ENCODE measurements at regions not wholly inside any gene's neighbourhood (a gene's known extent, or its start where the extent isn't known, plus 50 kb on each side); places are given as distances from the start of the nearest gene placed in this dataset.
"Not testable (repeated sequence)": the region's sequence is repeated elsewhere in the genome, so short reads cannot be mapped to it uniquely, and the experiment has no call there.

DNA sequence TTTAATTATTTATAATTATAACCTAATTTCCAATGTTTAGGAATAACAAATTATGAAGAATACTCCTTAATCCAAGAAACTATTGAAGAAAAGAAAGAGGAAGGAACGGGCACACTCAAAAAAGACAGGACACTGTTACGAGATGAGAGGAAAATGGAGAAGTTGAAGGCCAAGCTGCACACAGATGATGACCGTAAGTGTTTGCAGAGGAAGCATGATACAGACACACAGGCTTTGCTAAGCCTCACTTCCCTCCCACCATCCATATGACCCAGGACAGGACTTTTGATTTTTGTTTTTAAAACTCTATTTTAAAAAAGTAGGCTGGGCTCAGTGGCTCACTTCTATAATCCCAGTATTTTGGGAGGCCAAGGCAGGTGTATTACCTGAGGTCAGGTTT is 389.4 kb upstream of the TPM1 start:
- peak in 1 of 2 donors; percentile 17 for DNase-seq

DNA sequence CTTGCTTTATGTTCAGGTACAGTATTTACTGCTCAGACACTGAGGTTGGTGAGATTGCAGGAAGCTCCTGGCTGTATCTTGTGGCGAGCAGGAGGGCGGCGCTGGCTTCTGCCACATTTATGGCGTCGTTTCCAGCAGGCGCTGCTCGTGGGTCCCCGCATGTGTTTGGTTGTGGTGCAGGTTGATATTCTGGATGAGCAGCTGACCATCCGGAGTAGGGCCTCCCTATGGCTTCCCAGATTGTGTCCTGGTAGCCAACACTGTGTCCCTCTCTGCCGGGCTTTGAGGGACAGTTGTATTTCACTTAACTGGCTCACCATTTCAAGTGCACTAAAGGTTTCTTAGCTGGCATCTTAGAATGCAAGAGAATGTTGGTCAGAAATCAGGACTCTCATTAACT is 386.5 kb upstream of the TPM1 start:
- no peak for DNase-seq

DNA sequence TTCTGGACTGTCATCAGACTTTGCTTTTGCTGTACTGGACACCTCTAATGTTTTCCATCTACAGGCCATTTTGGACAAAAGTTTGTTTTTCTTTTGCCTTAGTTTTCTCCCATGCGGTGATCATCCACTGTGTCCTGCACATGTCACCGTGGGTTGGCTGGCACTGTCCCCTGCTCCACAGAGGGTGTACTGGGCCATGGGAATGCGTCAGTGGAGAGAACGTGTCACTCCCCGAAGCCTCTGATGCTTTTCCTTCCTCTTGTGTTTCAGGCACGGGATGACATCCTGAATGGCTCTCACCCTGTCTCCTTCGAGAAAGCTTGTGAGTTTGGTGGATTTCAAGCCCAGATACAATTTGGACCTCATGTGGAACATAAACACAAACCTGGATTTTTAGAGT is 385.0 kb upstream of the TPM1 start:
- not testable (repeated sequence) for DNase-seq

DNA sequence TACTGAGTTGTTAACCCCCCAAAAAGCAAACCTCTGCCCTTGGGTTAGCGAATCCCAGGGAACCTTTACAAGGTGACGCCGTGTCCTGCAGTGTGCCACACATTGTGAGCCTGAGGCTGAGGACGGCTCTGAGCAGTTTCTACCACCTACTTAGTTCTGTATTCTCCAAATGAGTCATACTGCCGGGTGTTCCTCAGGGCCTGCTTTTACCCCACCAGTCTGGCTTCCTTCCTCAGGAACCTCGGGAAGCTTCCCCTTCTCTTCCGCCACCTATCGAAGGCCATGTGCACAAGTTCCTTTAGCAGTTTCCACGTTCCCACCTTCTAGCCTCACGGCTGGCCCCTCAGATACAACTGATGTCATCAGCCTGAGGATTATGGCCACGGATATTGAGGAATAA is 384.0 kb upstream of the TPM1 start:
- peak in 1 of 2 donors; percentile 45 for DNase-seq

DNA sequence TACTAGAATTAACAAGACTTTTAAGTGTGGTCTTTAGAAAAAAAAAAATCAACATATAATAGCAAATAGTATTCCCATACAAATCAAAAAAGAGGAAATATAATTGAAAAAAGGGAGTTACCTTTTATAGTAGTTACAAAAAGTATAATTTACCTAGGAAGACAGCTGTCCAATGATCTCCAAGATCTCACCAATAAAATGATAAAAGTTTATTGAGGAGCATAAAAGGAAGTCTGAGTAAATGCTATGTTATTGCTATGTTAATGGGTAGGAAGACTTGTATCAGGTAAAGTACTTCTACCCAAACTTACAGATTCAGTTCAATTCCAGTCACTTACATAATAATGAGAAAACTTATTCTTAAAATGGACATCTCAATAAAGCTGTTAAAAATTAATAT is 379.0 kb upstream of the TPM1 start:
- no peak for DNase-seq

DNA sequence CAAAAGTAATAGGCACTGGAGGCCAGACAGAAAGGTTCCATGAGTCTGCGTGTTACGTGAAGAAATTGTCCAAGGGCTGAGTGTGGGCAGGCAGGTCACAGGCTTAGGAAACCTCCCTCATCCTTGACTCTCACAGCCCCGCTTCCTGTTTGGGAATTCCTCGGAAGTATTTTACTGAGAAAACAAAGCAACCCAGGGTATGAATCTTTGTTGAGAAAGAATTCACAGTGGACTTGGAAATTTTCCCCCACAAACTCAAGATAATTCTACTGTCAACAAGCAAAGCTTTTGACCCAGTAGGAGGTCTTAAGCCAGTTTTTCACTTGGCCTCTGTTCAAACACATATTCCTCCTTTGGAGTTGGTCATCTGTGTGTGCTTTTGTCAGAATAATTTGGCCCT is 377.1 kb upstream of the TPM1 start:
- no peak for DNase-seq

DNA sequence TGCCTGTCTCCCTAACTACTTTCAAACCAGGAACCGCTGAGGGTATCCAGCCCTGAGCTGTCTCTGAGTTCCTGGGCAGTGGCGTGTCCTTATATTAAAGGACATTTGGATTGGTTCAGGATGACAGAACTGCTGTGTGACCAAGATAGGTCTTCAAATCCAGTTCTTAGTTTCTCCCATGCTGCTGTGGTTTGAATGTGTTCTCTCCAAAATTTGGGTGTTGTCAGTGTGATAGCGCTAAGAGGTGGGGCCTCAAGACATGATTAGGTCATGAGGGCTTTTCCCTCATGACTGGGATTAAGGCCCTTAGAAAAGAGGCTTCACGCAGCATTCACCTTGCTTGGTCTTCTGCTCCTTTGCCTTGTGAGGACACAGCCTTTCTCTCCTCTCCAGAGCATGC is 376.5 kb upstream of the TPM1 start:
- DNase-seq, result no peak

DNA sequence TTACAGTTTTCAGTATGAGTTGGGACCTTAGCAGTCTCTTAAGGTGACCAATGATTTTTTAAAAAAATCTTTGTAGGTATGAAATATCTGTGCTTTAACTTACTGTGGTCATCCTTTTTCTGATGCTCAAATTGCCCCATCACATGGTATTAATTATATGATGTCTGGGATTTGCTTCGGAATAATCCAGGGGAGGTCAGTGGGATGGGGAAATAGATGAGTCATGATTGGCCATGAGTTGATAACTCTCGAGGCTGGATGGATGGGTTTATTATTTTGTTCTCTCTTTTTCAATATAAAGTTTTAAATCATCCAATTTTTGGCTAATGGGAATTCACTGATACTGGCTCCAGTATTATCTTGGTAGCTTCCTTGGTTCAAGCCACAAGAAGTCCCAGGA is 370.3 kb upstream of the TPM1 start:
- no peak for DNase-seq

DNA sequence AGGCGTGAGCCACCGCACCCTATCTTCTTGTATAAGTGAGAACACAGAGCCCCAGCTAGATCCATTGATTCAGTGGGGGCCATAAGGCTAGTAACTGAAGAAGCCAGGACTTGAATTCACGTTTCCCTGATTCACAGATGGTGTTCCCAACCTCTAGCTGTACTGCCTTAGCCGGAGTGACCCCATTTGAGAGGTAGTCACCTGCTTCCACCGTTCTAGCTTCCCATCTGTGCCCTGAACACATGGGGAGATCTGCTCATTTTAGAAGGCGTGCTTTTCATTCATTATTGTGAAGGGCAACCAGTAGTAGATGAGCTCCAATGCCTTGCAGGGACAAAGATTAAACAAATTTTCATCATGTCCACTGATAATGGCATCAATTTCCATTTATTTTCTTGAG is 365.7 kb upstream of the TPM1 start:
- no peak for DNase-seq

DNA sequence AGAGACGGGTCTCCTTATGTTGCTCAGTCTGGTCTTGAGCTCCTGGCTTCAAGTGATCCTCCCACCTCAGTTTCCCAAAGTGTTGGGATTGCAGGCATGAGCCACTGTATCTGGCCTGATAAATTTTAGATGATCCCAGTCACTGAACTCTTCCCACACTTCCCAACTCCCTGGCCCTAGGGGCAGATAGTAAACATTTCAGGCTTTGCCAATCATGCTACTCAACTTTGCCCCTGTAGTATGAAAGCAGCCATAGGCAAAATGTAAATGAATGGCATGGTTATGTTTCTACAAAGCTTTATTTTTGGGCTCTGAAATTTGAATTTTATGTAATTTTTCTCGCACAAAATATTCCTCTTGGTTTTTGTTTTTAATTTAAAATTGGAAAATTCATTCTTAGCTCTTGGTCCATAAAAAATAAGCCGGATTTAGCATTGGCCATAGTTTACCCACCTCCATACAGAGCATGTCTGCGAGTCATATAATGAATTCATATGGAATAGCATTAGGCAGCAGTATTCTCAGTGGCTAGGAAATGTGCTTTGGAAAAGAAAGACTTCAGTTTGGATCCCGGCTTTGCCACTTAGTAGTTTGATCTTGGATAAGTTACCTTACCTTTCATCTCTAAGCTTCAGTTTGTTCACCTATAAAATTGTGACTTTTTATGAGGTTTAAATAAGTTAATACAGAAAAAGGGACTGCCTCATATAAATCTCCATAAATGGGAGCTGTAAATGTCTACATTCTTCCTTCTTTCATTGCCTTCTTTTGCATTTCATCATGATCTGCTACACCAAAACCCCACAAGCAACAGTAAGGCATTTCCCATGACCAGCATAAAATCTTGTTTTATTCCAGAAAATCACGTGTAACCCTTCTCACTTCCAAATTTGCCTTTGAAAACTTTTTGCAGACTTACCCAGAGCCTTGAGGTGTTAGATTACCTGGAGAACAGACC is 360.3 kb upstream of the TPM1 start:
- no peak for DNase-seq

DNA sequence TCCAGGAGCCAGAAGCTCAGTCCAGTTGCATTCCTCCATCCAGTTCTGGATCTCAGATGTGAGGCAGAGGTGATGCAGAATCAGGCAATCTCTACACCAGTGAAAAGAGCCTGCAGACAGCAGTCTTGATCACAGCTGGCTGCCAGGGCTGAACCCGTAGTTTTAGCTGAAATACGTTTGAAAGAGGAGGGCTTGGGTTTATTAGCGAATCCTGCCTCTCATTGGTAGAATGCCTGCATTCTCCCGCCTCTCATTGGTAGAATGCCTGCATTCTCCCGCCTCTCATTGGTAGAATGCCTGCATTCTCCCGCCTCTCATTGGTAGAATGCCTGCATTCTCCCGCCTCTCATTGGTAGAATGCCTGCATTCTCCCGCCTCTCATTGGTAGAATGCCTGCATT is 359.4 kb upstream of the TPM1 start:
- not testable (repeated sequence) for DNase-seq

DNA sequence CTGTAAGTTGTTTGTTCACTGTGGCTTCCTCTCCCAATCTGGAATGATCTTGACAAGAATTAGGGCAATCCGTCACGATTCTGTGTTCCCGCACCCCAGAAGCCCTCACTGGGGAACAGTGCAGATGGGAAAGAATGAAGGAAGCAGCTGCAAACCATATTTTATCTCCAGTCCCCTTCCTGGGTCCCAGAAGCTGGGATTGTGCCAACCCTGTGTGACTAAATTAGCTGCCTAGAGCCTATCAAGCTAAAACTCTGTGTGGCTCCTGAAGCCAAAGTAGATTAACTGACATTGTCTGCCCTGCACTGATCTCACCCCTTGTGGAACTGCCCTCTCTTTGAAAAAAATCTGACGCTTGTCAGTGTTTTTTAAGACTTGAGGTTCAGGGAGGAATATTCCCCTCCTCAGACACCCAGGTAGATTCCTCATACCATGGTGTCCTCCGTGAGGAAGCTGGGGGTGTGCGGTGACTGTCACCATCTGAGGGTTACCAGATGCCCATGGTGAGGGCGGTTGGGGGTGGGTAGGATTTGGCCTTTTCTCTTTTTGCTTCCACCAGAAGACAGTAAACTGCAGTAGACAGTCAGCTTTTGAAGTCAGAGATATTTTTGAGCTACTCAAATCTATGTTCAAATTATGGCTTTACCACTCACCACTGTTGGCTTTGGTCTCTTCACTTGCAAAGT is 358.3 kb upstream of the TPM1 start:
- DNase-seq, result no peak

DNA sequence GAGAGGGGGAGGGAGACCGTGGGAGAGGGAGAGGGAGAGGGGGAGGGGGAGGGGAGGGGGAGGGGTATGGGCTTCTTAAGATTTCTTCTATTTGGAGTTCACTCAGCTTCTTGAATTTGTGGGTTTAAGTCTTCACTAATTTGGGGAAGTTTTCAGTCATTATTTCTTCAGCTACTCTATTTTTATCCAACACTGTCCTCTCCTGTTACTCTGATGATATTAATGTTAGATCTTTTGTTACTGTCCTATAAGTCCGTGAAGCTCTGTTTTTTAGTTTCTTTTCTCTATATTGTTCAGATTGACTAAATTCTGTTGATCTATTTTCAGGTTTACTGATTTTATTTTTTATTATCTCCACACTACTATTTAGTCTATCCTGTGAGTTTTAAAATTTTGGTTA is 351.5 kb upstream of the TPM1 start:
- DNase-seq, result no peak

DNA sequence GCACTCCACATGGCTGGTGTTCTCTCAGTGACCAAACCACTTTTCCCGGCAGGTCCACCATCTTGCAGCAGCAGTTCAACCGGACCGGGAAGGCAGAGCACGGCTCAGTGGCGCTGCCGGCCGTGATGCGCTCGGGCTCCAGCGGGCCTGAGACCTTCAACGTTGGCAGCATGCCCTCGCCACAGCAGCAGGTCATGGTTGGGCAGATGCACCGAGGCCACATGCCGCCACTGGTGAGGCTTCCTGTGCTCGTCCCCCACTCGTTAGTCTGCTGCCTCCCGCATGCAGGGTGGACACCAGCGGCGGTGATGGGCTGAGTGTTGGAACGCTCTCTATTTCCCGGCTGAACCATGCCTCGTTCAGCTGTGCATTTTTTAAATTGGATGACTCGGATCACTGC is 344.9 kb upstream of the TPM1 start:
- DNase-seq, result no peak

DNA sequence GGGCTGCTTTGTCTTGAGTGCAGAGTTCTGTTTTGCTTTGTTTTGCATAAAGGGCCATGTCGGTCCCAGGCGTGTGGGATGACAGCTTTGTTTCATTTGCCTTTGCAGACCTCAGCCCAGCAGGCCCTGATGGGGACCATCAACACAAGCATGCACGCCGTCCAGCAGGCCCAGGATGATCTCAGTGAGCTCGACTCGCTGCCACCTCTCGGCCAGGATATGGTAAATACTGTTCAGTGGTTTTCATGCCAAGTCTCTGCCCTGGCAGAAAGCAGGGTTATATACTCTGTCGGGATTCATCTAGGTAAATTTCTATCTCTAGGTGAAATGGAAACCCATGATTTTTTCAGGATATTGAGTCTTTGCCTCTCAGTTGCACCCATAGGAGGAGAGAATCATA is 343.9 kb upstream of the TPM1 start:
- DNase-seq, result no peak

DNA sequence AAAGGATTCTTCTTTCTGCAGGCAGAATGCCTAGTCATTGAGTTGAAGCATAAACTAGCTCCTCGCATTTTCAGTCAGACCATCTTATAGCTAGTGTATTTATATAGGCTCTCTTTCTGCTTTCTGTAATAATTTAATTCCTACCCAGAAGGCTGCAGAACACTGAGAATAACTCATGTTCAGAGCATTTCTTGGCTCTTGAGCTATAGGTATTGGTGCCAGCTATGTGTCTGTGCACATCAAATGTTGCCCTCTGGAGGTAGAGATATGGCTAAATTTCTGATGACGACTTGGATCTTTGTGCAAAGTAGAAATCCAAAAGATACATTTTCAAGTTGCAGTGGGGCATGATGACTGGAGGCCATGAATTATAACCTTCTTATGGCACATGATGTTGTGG is 336.2 kb upstream of the TPM1 start:
- no peak for DNase-seq

DNA sequence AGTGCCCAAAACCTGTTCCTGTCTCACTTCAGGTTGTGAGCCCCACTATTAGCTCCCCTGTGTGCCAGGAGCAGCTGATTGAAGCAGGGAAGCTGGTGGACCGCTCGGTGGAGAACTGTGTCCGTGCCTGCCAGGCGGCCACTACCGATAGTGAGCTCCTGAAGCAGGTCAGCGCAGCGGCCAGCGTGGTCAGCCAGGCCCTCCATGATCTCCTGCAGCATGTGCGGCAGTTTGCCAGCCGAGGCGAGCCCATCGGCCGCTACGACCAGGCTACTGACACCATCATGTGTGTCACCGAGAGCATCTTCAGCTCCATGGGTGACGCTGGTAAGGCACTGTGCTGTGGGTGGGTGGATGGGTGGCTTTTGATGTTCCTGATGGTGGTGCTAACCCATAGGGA is 334.1 kb upstream of the TPM1 start:
- DNase-seq, result no peak

DNA sequence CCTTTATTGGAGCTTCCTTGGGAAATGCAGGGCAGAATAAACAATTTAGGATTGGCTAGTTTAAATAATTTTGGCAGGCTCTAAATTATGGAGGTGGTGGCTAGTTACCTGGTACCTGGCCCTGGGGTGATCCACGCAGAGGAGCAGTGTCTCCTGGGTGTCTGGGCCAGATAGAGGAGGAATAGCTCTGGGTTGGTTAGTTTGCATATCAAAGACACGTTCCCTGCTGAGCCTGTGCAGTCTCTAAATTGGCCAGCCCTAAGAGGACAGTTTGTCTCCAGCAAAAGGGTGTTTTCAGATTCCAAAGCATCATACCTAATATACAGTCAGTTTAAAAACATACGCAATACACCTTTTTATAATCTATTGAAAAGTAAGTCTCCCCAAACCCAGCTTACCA is 333.3 kb upstream of the TPM1 start:
- DNase-seq, result no peak

DNA sequence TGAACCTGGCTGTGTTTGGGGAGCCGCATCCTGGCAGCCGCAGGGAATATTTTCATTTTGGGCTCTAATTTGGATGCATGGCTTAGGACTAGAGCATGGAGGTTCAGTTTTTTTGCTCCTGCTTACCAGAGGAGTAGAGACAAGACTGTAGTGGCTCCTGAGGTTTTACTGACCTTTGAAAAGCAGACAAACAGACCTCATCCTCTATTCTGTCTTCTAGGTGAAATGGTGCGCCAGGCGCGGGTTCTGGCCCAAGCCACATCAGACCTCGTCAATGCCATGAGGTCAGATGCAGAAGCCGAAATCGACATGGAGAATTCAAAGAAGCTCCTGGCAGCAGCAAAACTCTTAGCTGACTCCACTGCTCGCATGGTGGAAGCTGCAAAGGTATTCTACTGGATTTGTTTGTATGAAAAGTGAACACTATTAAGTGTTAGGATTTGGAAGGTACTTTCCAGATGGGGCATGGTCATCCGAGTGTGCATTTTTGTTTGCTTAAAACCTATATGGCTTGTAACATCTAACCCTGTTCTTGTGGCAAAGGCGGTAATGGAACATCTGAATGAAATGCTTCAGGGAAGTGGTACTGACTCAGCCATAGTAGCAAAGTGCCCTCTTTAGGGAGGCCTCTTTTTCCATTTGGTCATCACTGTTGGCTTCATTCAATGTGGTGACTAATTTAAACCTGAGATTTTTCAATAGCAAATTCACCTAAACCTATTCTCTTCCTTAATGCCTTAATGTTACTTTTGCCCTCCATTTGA is 330.7 kb upstream of the TPM1 start:
- no peak for DNase-seq

DNA sequence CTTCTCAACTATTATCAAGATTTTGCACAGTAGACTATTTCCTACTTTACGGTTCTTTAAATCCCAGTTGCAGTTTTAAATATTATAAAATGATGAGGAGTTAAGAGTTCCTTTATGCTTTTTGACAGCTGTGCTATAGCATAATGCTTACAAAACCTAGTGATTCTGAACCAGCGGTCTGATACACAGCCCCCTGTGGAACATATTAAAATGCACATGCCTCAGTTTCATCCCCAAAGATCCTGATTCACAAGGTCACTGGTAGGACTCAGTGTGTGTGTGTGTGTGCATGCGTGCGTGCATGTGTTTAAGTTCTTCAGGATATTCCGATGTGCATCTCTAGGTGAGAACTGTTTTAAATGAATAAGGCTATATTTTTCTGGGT is 330.1 kb upstream of the TPM1 start:
- no peak for DNase-seq

DNA sequence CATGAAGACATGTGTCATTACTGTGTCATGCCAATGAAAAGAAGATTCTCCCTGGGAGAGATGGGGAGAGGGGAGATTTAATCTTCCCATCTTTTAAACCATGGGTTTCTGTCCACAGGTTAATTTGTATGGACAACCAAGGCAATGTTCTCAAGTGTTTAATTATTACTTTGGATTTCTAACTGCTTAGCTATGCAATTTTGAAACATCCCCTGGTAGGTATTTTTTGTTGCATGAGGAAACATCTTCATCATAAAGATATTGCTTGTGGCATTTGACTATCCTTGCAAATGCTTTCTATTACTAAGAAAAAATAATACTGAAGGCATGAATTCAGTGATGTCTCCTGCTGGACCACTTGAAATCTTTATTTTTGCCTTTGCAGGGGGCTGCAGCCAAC is 326.6 kb upstream of the TPM1 start:
- no peak for DNase-seq

DNA sequence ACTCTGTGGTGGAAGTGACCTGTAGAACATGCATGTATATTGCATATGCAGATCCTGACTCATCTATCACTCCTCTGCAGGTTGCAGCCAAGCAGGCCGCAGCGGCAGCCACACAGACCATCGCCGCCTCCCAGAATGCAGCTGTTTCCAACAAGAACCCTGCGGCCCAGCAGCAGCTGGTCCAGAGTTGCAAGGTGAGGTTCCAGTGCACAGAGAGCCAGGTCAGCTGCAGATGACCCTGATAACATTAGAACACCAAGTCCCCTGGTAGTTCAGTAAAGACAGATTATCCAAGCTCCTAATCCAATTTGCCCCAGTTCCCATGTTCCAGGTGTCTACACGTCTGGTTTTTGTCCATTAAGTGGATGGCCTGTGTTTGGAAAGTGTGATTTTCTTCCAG is 325.1 kb upstream of the TPM1 start:
- no peak for DNase-seq

DNA sequence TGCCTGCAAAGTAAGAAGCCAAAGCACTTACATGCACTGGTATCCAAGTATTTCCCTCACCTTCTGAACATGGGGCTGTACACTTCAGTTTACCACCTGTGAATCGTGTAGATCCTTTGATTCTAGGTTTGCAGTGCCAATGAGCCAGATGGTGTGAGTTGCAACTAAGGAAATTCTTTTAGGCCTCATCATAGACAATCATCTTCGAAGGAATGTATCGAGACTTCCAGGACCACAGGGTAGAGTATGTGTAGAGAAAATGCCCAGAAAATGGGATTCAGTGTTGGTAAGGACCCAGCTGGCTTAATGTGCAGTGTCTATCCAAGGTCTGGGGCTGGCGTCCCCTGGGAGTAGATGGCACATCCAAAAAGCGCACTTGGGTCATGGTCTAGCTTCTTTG is 323.2 kb upstream of the TPM1 start:
- no peak for DNase-seq

DNA sequence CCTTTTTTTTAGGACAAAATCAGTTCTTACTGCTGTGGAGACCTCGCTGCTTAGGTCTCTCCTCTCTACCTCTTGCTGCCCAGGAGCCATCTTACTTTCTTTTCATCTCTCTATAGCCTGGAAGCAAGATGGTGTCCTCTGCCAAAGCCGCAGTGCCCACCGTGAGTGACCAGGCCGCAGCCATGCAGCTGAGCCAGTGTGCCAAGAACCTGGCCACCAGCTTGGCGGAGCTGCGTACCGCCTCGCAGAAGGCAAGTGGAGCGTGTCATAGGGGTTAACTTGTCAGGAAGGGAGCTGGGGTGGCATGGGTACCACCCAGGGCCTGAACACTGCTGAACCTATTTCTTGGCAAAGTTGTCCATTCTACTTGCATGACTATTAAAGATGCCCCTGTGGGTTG is 320.3 kb upstream of the TPM1 start:
- DNase-seq, result no peak
